ENCODE measurements at regions not wholly inside any gene's neighbourhood (a gene's known extent, or its start where the extent isn't known, plus 50 kb on each side); places are given as distances from the start of the nearest gene placed in this dataset.

GRCh38 chr13:34360702-34361101 lies 542.8 kb downstream of the RFC3 start:
- Histone ChIP-seq H3K27ac (ENCODE audit: insufficient read depth, low read length) (no peak overlapping the region), H3K18ac (ENCODE audit: low read depth, low read length) (no peak overlapping the region), H3K14ac (replicated peaks; ENCODE audit: low read depth, low read length) (no peak overlapping the region), H3K9me1 (ENCODE audit: insufficient read depth, low read length) (peaks cover 14% of the 10 kb centered on the region), H3K27me3 (ENCODE audit: control insufficient read depth, insufficient read depth, low read length) (no peaks in the 10 kb centered on the region), H2BK120ac (ENCODE audit: low read depth, low read length) (no peak overlapping the region), H3K23ac (ENCODE audit: low read depth, low read length) (no peak overlapping the region), H2AK5ac (ENCODE audit: low read depth, low read length) (no peak overlapping the region), H4K91ac (ENCODE audit: insufficient read depth, low read depth, low read length) (no peak overlapping the region), H3K4me3 (ENCODE audit: insufficient read depth, low read depth, low read length) (no peak overlapping the region), H3K9ac (ENCODE audit: low read depth, low read length) (no peak overlapping the region), H2AFZ (replicated peaks; ENCODE audit: low read length, poor library complexity) (no peak overlapping the region), H3K36me3 (ENCODE audit: control insufficient read depth, insufficient read depth, low read length) (no peaks in the 10 kb centered on the region), H2BK20ac (ENCODE audit: low read depth, low read length) (no peak overlapping the region), H3K9me3 (ENCODE audit: control insufficient read depth, insufficient read depth, low read length) (no peaks in the 10 kb centered on the region), H2BK15ac (ENCODE audit: low read depth, low read length) (no peak overlapping the region), H4K5ac (ENCODE audit: low read depth, low read length) (no peak overlapping the region), H2BK5ac (ENCODE audit: low read depth, low read length, poor library complexity, severe bottlenecking) (no peak overlapping the region), H4K8ac (ENCODE audit: low read depth in 2 of 2, low read length in 2 of 2) (no peak overlapping the region), H2AK9ac (replicated peaks; ENCODE audit: low read depth, low read length, poor library complexity) (no peak overlapping the region), H3K56ac (ENCODE audit: extremely low read depth, insufficient read depth, low read length) (no peak overlapping the region), H3K4me1 (ENCODE audit: control insufficient read depth, insufficient read depth, low read length) (peaks cover 13% of the 10 kb centered on the region), H3K4me2 (ENCODE audit: low read depth, low read length) (no peak overlapping the region), H4K20me1 (ENCODE audit: insufficient read depth, low read length) (no peaks in the 10 kb centered on the region), H3K4ac (ENCODE audit: low read depth, low read length) (no peak overlapping the region), H3K79me1 (ENCODE audit: low read depth in 1 of 2, low read length in 2 of 2) (no peaks in the 10 kb centered on the region)
- dilution Hi-C loops (cut with HindIII; ENCODE audit: low sequenced_read_pairs, unreplicated experiment) (no loop called here), intact Hi-C loops (cut with micrococcal nuclease) (no loop called here), in situ Hi-C loops (cut with MboI; ENCODE audit: low sequenced_read_pairs) (no loop called here)
- DNase-seq (no peak), ATAC-seq (ENCODE audit: low read depth) (no peak)
- POLR2A ChIA-PET (ENCODE audit: unreplicated experiment) = no interaction called here
- TF ChIP-seq USF2 (IDR thresholded peaks at IDR 0.05; ENCODE audit: low read depth, low read length) (no peak), MAFK (IDR thresholded peaks at IDR 0.05; ENCODE audit: low read depth, low read length) (no peak), ELK1 (IDR thresholded peaks at IDR 0.05; ENCODE audit: borderline replicate concordance, low read depth, low read length) (no peak), NFE2L2 (IDR thresholded peaks at IDR 0.05; ENCODE audit: low read depth, low read length) (no peak), POLR2A (IDR thresholded peaks at IDR 0.05; ENCODE audit: low read depth, low read length) (no peak), SMC3 (IDR thresholded peaks at IDR 0.05; ENCODE audit: low read depth, low read length) (no peak), RAD21 (IDR thresholded peaks at IDR 0.05; ENCODE audit: low read length) (no peak), CTCF (conservative IDR thresholded peaks at IDR 0.05; ENCODE audit: low read depth, low read length) (no peak), FOS (IDR thresholded peaks at IDR 0.05; ENCODE audit: low read depth, low read length) (no peak), CHD1 (IDR thresholded peaks at IDR 0.05; ENCODE audit: low read depth, low read length) (no peak), BHLHE40 (IDR thresholded peaks at IDR 0.05; ENCODE audit: low read depth, low read length) (no peak), RFX5 (IDR thresholded peaks at IDR 0.05; ENCODE audit: low read depth, low read length) (no peak), MAZ (IDR thresholded peaks at IDR 0.05; ENCODE audit: borderline replicate concordance, low read depth, low read length) (no peak), CEBPB (IDR thresholded peaks at IDR 0.05; ENCODE audit: low read depth, low read length) (no peak)
- no TSS peak for BruUV-seq (replicated peaks)
- CTCF ChIA-PET = no interaction called here

Measured in IMR-90 (cell line).